ENCODE measurements at regions not wholly inside any gene's neighbourhood (a gene's known extent, or its start where the extent isn't known, plus 50 kb on each side); places are given as distances from the start of the nearest gene placed in this dataset.

- no peak for TF ChIP-seq ZNF462 (CRISPR knock-in tag; IDR thresholded peaks at IDR 0.05)
- TF ChIP-seq CTCF (conservative IDR thresholded peaks at IDR 0.05; ENCODE audit: low read depth in 2 of 2) = no peak
- TF ChIP-seq CREB1 (CRISPR knock-in tag; IDR thresholded peaks at IDR 0.05; ENCODE audit: low read depth) = no peak
- no peak for TF ChIP-seq NANOG (IDR thresholded peaks at IDR 0.05; ENCODE audit: borderline replicate concordance)
- no peak for TF ChIP-seq STAT1 (IDR thresholded peaks at IDR 0.05; ENCODE audit: unreplicated experiment)
These were observed 510.7 kb downstream of the HAPSTR1 start (continued) for GRCh38 chr16:9602189-9602588.

GRCh38 chr16:9603316-9603715 is 511.9 kb downstream of the HAPSTR1 start:
- H3K4me1 ChIP-seq (ENCODE audit: insufficient read depth) = no peaks in the 10 kb centered on the region
- H3K27me3 ChIP-seq (ENCODE audit: insufficient read depth) = no peaks in the 10 kb centered on the region
- H3F3A ChIP-seq (replicated peaks; ENCODE audit: low read depth) = no peaks in the 10 kb centered on the region
- no peak overlapping the region for H3K4me2 ChIP-seq
- H3K4me3 ChIP-seq = no peak overlapping the region
- no peaks in the 10 kb centered on the region for H3K9me3 Mint-ChIP-seq
- no peak overlapping the region for H3K27ac Mint-ChIP-seq
- no peak for DNase-seq (ENCODE audit: low spot score)
- H2AFZ ChIP-seq = peak overlapping the region; percentile 73; the same call in 1 of the 2 replicates
- peaks cover 2% of the 10 kb centered on the region for H3K27me3 Mint-ChIP-seq (ENCODE audit: insufficient read depth, low read depth, poor library complexity)
- H4K20me1 ChIP-seq (replicated peaks; ENCODE audit: insufficient read depth) = no peaks in the 10 kb centered on the region
- ATAC-seq = no peak
- H3K4me3 Mint-ChIP-seq = no peak overlapping the region
- no peaks in the 10 kb centered on the region for H3K36me3 ChIP-seq (ENCODE audit: insufficient read depth)
- peaks cover 7% of the 10 kb centered on the region; the same call in 1 of the 2 replicates for H3K9me2 ChIP-seq (ENCODE audit: insufficient read depth)
- no peaks in the 10 kb centered on the region for H3K79me2 ChIP-seq (replicated peaks; ENCODE audit: insufficient read depth)
- H3K27ac ChIP-seq (ENCODE audit: low read depth) = no peak overlapping the region
- H3K4me1 Mint-ChIP-seq = no peaks in the 10 kb centered on the region
- no peaks in the 10 kb centered on the region for H3K36me3 Mint-ChIP-seq (ENCODE audit: low read depth)
- TF ChIP-seq EZH2phosphoT487 (IDR thresholded peaks at IDR 0.05; ENCODE audit: unreplicated experiment) = no peak
- TF ChIP-seq ZNF331 (CRISPR knock-in tag; IDR thresholded peaks at IDR 0.05; ENCODE audit: low read depth) = no peak
- no peak for TF ChIP-seq REST (IDR thresholded peaks at IDR 0.05; ENCODE audit: unreplicated experiment)
- no peak for TF ChIP-seq CREB1 (CRISPR knock-in tag; IDR thresholded peaks at IDR 0.05; ENCODE audit: low read depth)
- no peak for TF ChIP-seq ZNF114 (CRISPR knock-in tag; IDR thresholded peaks at IDR 0.05)
- no peak for TF ChIP-seq STAT1 (IDR thresholded peaks at IDR 0.05; ENCODE audit: unreplicated experiment)
